ENCODE measurements at regions not wholly inside any gene's neighbourhood (a gene's known extent, or its start where the extent isn't known, plus 50 kb on each side); places are given as distances from the start of the nearest gene placed in this dataset.

DNA sequence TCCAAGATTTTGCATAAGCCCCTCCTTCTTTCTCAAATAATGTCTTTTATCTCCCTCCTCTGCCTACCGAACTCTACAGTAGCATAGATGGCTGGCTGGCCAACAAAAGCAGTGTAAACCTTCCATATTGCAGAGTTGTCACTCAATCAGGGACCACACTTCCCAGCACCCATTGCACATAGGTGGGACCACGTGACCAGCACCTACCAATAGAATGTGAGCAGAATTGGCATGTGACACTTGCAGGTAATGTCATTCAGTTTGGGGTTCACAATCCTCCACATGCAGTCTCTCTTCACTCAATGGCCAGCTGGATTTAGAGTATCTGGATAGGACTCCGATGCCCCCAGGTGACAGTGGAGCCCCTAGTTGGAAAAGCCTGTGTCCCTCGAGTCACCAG, 190.3 kb upstream of the CRY1 start:
- no peak for DNase-seq

GRCh38 chr12:107284692-107285091, 191.3 kb upstream of the CRY1 start:
- DNase-seq, result no peak

DNA sequence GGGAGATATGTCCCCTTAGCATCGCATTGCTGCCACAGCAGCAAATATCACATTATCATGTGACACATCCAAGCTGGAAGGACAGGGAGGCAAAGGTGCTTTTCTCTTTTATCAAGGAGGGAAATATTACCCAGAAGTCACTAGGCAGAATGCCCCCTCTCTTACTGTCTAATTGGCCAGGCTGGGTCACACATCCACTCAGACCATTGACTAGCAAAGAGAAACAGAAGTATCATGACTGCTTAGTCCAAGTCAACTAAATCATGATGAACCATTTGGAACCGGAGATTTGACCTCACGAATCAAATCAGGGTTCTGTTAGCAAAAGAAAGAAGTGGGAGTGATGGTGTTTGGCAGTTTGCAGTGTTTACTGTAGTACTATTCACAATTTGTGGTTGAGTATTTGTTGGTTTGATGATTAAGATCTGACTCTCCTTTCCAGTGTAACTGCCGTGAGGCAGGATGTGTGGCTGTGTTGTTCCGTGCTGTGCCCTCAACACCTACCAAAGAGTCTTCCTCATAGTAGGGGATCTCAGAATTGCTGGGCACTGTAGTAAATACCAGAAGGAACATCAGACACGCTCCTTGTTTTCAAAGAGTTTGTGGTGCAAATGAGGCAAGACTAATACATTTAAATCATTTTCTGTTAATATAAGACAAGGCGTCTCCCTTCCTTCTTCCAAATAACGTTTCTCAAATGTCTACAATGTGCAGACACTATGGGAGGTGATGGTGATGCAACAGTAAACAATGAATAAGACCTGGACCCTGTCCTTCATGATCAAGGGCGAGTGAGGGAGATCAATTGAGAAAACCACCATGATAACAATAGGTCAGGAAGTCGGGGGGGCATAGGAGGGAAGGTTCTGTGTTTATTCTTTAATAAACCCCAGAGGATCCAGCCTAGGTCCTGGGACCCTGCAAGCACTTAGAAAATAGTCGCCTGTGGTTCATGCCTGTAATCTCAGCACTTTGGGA, 194.4 kb upstream of the CRY1 start:
- no peak for DNase-seq

GRCh38 chr12:107288414-107289127, 195.2 kb upstream of the CRY1 start:
- DNase-seq, result no peak

DNA sequence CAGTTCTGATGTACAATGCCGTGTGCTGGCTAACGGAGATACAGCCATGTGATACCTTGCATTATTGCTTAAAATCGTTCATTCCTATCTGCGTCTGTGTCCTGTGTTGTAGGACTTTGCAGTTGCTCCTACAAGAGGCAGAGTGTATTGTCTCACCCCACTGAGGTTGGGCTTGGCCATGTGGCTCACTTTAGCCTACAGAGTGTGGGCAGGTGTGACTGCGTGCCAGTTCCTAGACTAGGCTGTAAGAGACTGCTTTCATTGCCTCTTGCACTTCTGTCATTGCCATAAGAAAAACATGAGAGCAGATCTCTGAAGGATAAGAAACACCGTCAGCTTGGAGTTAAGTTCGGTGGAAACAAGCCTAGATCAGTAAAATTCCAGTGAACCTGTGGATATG, 197.7 kb upstream of the CRY1 start:
- DNase-seq, result no peak

DNA sequence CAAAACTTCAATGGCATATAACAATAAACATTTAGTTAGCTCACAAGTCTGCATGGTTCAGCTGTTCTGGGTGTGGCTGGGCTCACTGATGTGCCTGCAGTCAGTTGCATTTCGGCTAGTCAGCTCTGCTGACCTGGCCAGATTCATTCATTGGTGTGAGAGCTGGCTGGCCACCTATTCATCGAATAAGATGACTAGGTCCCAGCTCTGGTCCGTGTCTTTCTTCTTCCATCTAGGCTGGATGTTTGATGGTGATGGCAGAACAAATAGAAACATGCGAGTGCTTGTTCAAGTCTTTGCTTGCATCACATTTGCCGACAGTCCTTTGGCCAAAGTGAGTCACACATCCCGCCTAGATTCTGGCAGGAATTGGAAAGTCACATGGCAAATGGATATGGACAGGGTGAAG, 203.3 kb upstream of the CRY1 start:
- DNase-seq, result no peak

- DNase-seq, result no peak
Measured at GRCh38 chr12:107302649-107303341, 209.4 kb upstream of the CRY1 start.

DNA sequence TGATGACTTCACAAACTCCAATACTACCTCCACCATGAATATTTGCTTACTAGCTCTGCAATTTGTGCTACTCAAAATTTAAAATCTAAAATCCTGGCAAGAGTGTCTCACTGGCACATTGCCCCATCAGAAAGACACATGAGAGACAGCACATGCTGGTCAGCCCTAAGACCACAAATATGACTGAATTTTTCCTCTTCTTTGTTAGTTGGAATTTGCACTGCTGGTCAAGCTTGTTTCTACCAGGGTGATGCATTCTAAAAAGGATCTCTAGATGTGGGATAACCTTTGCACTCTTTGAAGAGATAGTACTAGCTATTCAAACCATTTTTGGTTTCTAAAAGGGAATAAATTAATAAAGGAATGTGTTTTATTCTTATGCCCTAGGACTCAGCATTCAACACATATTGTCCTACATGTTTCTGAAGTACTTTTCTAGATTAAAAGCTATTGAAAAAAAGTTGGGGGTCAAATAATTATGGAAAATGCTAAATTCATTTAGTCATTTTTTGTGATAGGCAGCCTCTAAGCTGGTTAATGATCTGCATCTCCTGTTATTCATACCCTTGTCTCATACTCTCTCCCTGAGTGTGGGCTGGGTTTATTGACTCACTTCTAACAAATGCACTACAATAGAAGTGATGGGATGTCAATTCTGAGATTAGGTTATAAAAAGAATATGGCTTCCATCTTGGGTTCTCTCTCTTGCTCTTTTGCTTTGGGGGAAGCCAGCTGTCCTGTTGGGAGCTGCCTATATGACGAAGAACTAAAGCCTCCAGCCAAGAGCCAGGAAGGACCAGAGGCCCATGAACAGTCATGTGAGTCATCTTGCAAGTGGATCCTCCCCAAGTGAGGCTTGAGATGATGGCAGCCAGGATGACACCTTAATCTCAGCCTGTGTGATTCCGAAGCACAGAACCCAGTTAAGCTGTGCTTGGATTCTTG, 211.5 kb upstream of the CRY1 start:
- DNase-seq, result no peak

DNA sequence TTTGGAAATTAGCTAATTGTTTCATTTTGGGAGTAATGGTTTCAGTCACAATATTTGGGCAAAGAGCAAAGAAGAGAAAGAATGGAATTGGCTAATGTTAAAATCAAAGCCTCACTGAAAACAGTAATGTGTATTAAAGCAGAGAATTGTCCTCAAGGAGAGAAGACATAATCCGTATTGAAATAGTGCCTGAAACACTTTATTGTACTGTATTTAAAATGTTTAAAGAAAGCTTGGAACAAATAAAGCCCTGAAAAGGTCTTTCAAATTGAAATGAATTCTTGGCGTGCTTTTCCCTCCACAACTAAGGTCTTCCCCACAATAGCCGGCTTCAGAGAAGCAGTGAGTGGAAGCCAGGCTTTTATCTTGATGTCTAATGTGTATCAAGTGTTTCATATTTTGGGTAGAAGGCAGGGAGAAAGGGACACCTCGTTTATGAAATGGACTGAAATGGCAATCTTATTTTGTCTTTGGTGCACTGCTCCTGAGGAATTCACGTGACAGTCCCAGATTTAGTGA, 212.9 kb upstream of the CRY1 start:
- DNase-seq, result no peak

GRCh38 chr12:107308310-107308709, 215.0 kb upstream of the CRY1 start:
- no peak for DNase-seq

GRCh38 chr12:107309020-107309419, 215.7 kb upstream of the CRY1 start:
- no peak for DNase-seq

DNA sequence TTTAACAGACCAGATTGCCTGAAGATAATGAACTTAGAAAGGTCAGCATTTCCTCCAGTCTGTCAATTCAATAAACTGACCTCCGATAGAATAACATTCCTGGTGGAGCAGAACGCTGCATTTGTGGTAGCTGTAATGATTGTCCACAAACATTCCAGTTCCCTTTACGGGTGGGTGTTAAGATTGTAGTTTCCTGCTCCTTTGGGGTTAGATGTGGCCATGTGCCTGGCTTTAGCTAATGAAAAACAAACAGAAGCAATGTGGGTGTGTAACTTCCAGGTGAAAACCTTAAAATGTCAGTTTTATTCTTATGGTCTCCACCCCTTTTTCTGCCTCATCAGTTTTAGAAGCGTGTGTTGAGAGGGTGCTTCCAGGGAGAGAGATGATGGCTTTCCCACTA, 217.3 kb upstream of the CRY1 start:
- DNase-seq, result no peak

DNA sequence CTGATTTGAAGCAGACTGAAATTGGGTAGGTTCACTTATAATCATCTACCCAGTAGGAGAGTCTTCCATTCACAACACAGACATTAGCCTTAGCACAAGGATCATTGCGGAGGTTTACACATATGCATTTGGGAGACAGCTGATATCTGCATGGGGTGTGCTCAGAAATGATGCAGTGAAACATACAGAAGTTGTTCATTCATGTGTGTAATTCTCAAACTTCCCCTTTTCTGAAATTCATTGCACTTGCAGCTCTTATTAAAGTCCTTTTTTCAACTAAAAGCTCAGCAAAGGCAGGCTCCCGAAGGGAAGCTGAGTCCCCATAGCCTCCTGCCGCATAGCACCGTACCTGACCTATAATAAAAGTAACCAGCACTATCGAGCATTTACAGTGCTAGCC, 218.3 kb upstream of the CRY1 start:
- DNase-seq, result no peak

- DNase-seq, result peak; percentile 90
Measured at GRCh38 chr12:107317751-107318555, 224.6 kb upstream of the CRY1 start.

- no peak for DNase-seq
Measured at GRCh38 chr12:107318556-107318805, 225.1 kb upstream of the CRY1 start.

DNA sequence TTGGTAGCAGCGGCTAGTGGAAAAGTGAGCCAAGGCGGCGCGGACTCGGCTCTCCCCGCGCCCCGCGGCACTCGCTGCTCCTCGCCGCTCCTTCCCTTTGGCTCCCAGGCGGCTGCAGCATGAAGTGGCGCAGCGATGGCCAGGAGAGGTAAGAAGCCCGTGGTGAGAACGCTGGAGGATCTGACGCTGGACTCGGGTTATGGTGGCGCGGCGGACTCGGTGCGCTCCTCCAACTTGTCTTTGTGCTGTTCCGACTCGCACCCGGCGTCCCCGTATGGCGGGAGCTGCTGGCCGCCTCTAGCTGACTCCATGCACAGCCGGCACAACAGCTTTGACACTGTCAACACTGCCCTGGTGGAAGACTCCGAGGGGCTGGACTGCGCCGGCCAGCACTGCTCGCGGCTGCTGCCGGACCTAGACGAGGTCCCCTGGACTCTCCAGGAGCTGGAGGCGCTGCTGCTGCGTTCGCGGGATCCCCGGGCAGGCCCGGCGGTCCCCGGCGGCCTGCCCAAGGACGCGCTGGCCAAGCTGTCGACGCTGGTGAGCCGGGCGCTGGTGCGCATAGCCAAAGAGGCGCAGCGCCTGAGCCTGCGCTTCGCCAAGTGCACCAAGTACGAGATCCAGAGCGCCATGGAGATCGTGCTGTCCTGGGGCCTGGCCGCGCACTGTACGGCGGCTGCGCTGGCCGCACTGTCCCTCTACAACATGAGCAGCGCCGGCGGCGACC, 225.6 kb upstream of the CRY1 start:
- peak; percentile 52 for DNase-seq

- no peak for DNase-seq
Measured at GRCh38 chr12:107319533-107320032, 226.2 kb upstream of the CRY1 start.

DNA sequence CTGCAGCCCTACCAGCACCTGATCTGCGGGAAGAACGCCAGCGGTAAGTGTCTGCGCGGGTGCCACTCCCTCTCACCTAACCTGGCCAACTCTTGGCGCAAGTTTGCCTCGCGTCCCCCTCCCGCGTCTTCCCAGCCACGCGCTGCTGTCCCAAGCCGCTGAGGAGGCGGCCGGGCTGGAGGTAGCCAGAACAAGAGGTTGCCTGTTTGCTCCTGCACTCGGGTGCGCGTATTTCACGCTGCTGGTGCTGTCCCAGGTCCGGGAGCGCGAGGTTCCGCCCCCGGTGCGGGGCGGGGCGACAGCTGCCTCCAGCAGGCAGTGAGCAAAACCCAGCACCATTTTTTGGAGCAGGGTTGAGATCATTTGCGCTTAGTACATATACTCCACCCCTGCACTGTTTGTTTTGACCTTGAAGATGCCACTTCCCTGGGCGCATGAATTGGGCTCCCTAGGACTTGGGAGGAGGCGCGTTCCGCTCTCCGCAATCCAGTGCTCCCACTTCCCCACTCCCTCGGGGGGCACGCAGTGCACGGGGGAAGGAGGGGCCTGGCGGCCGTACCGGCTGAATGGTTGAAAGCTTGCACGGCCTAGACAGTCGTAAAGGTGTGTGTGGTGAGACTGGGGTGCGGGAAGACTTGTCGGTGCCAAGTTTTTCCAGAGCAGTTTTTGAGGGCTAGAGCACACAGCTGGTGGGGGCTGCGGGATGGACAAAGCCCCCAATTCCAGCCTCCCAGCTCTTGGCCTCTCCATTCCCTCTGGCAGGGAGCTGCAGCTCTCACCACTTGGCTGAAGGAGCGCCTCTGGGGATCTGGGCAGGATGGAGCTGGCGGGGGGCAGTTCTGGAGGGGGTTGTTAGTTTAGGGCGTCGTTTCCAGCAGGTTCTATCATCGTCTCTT, 226.9 kb upstream of the CRY1 start:
- peak; percentile 34 for DNase-seq

DNA sequence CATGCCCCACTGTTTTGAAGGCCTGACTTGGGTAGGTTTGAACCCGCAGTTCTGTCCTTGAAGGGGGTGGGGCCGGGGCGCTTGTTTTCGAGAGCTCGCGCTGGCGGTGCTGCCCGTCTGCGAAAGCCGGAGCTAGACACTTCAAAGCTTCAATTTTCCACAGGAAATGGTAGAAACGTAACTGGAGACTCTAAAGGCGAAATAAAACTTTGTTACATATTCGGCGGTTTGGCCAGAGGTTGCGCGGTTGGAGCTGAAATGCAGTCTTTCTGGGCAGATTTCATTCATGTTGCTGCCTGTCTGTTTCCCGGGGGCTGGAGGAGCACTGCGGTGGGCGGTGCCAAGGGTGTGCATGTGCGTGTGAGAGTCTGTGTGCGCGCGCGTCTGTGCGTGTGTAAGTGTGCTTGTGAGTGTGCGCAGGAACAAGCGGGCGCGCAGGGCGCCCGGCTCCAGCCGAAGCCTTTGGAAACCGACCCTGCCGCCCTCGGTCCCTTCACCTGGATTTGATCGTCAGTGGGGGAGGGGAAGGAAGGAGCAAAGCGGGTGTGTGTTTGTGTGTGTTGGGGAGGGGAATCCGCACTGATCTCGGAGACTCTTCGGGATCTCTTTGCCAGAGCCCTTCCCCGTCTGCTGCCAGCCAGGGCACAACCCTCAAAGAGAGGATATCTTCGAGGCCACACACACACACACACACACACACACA, 227.7 kb upstream of the CRY1 start:
- peak; percentile 57 for DNase-seq

Measured in fibroblast of skin of abdomen (primary cell).